ENCODE measurements at regions not wholly inside any gene's neighbourhood (a gene's known extent, or its start where the extent isn't known, plus 50 kb on each side); places are given as distances from the start of the nearest gene placed in this dataset.

DNA sequence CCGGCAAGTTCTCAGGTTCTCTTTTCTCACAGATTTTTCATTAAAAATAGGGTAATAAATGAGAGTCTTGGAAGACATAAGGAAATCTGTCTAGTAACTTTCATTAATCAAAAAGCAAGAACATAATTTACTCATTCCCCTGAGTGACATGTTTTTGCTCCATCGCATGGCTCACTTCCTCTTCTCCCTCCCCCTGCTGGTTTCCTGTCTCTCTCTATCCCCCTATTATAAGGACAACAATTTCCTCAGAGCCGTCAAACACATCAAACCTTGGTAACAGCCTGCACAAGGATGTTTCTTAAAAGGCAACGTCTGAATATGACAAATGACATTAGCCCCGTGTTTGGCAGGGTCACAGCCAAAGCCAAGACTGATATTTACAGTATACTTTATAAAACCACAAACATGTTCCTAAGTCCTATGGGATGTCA is 1149.6 kb downstream of the IGSF11 start:
- TF ChIP-seq, protein P1, sequence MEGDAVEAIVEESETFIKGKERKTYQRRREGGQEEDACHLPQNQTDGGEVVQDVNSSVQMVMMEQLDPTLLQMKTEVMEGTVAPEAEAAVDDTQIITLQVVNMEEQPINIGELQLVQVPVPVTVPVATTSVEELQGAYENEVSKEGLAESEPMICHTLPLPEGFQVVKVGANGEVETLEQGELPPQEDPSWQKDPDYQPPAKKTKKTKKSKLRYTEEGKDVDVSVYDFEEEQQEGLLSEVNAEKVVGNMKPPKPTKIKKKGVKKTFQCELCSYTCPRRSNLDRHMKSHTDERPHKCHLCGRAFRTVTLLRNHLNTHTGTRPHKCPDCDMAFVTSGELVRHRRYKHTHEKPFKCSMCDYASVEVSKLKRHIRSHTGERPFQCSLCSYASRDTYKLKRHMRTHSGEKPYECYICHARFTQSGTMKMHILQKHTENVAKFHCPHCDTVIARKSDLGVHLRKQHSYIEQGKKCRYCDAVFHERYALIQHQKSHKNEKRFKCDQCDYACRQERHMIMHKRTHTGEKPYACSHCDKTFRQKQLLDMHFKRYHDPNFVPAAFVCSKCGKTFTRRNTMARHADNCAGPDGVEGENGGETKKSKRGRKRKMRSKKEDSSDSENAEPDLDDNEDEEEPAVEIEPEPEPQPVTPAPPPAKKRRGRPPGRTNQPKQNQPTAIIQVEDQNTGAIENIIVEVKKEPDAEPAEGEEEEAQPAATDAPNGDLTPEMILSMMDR (conservative IDR thresholded peaks at IDR 0.05; ENCODE audit: low read depth, low read length) = no peak
- TF ChIP-seq EZH2phosphoT487 (IDR thresholded peaks at IDR 0.05; ENCODE audit: borderline replicate concordance, low read length) = no peak
- TF ChIP-seq EZH2 (IDR thresholded peaks at IDR 0.05; ENCODE audit: low read length, unreplicated experiment) = no peak

Data from PC-3 (cell line).